AG10803 (cell line): ENCODE measurements at regions not wholly inside any gene's neighbourhood (a gene's known extent, or its start where the extent isn't known, plus 50 kb on each side); places are given as distances from the start of the nearest gene placed in this dataset.
"Not testable (repeated sequence)": the region's sequence is repeated elsewhere in the genome, so short reads cannot be mapped to it uniquely, and the experiment has no call there.

Experiments used
- DNase-seq: peaks from one replicate; pipeline ENCODE4 v3.0.0; 2010; ENCODE audit warnings: low read depth
- H3K4me3 ChIP-seq: 2 replicates; pipeline ENCODE4 v1.5.1; 2011; ENCODE audit warnings: mild to moderate bottlenecking, low read length, control low read depth
- TF ChIP-seq, protein P1 (sequence below): conservative IDR thresholded peaks from 2 replicates; pipeline ENCODE4 v1.5.1; 2011; ENCODE audit warnings: mild to moderate bottlenecking, low read length, control low read depth, inconsistent platforms

DNA sequence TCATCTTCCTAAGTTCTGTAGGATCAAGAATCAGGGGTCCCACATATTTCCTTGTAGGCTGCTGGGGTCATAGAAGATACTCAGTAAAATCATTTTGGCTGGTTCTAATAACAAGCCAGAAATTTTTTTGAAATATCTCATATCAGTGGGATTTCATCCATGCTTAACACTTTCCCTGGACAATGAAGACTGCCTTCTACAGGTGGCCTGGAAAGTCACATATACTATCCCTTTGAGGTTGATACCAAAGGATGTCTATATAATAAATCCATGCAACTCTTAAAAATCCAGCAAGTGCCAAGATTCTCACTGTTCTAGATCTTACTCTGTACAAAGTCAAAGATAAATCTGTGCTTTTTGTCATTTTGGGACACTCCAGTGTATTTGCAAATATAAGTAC, 225.8 kb upstream of the NEBL start:
- no peak for DNase-seq
- H3K4me3 ChIP-seq = no peak overlapping the region
- TF ChIP-seq, protein P1, sequence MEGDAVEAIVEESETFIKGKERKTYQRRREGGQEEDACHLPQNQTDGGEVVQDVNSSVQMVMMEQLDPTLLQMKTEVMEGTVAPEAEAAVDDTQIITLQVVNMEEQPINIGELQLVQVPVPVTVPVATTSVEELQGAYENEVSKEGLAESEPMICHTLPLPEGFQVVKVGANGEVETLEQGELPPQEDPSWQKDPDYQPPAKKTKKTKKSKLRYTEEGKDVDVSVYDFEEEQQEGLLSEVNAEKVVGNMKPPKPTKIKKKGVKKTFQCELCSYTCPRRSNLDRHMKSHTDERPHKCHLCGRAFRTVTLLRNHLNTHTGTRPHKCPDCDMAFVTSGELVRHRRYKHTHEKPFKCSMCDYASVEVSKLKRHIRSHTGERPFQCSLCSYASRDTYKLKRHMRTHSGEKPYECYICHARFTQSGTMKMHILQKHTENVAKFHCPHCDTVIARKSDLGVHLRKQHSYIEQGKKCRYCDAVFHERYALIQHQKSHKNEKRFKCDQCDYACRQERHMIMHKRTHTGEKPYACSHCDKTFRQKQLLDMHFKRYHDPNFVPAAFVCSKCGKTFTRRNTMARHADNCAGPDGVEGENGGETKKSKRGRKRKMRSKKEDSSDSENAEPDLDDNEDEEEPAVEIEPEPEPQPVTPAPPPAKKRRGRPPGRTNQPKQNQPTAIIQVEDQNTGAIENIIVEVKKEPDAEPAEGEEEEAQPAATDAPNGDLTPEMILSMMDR = no peak

DNA sequence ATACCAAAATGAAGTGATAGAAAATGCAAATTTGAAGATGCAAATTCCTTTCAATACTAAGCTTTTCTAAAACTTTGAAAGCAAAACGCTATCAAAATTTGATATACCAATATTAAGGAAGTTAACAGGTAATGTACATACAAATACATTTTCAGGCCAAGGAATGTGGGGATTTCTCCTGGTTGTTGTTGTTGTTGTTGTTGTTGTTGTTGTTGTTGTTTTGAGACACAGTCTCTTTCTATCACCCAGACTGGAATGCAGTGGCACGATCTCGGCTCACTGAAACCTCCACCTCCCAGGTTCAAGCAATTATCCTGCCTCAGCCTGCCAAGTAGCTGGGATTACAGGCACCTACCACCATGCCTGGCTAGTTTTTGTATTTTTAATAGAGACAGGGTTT, 224.7 kb upstream of the NEBL start:
- H3K4me3 ChIP-seq, DNase-seq: not testable (repeated sequence)

DNA sequence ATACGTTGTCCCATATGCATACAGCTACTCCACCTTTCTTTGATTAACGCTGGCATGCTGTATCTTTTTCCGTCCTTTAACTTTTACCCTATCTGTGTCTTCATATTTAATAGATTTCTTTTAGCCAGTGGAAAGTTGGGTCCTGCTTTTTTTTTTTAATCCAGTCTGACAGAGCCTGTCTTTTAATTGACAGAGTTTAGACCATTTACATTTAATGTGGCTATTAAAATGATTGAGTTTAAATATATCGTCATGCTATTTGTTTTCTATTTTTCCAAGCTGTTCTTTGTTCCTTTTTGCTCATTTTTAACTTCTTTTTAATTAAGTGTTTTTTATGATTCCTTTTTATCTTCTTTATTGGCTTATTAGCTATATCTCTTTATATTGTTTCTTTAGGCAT, 217.6 kb upstream of the NEBL start:
- no peak for DNase-seq
- no peak overlapping the region for H3K4me3 ChIP-seq

DNA sequence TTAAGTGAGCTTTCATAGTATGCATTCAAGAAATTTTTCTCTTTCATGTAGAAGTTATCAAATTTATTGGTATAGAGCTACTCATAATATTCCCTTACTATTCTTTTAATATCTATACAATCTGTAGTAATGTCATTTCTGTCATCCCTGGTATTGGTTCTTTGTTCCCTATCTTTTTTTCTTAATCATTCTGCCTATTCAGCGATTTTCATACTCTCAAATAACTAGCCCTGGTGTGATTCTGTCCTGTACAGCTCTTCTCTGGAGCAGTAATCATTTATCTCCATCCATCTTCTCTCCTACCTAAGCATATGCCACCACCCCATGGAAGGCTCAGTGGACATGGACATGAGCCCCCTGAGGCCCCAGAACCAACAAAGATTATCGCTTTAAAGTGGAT, 213.2 kb upstream of the NEBL start:
- TF ChIP-seq, protein P1 = no peak
- DNase-seq = no peak
- H3K4me3 ChIP-seq = no peak overlapping the region

More for the DNA sequence above, 217.6 kb upstream of the NEBL start:
- TF ChIP-seq, protein P1 = no peak

DNA sequence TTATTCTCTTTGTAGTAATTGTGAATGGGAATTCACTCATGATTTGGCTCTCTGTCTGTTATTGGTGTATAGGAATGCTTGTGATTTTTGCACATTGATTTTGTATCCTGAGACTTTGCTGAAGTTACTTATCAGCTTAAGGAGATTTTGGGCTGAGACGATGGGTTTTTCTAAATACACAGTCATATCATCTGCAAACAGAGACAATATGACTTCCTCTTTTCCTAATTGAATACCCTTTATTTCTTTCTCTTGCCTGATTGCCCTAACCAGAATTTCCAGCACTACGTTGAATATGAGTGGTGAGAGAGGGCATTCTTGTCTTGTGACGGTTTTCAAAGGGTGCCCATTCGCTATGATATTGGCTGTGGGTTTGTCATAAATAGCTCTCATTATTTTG, 209.8 kb upstream of the NEBL start:
- H3K4me3 ChIP-seq, DNase-seq: not testable (repeated sequence)

DNA sequence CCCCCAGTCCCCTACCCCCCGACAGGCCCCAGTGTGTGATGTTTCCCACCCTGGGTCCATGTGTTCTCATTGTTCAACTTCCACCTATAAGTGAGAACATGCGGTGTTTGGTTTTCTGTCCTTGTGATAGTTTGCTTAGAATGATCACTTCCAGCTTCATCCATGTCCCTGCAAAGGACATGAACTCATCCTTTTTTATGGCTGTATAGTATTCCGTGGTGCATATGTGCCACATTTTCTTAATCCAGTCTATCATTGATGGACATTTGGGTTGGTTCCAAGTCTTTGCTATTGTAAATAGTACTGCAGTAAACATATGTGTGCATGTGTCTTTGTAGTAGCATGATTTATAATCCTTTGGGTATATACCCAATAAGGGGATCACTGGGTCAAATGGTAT, 208.2 kb upstream of the NEBL start:
- not testable (repeated sequence) for H3K4me3 ChIP-seq, DNase-seq

DNA sequence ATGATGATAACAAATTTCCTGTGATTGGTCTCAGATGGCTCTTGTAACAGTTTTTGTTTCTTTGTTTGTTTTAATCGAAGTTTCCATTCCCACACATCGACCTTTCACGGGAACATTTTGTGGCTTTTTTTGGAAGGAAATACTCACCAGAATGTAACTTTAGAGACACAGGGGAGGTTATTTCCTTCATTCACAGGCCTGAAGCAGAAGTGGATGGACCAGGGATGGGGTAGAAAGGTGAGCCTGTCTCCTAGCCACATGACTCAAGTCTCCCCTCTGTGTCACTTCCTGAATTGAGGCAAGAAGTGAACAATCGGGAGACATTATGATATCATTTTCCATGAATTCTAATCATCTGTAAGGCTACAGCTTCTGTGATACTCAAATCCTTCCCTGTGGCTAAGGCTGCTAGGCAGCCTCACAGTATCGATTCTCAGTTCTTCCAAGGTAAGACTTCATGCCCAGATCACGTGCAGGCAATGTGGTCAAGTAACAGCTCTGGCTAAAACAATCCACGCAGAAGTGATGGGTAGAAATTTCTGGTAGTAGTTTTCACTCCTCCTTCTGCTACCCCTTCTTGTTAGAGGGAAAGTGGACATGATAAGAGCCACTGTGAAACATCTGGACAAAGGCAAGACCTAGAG, 203.9 kb upstream of the NEBL start:
- no peak for DNase-seq
- no peak overlapping the region for H3K4me3 ChIP-seq
- TF ChIP-seq, protein P1 = no peak

DNA sequence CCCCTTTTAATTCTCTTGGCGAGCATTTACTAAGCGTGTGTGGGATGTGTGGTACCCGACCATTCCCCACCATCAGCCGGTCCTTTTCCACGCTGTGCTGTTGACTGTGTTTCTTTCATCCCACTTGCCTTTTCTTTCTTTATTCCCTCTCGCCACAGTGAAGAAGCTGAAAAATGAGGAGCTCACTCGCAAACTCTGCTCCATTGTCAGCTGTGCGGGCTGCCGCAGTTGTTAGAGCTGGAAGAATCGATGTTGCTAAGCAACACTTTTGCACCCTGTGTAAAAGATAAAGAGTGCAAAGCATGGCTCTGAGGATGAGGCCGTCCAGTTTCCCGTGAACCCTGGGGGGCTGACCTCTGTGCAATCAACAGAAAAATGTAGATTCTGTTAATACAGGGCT, 203.1 kb upstream of the NEBL start:
- DNase-seq = no peak
- H3K4me3 ChIP-seq = no peak overlapping the region
- TF ChIP-seq, protein P1 = no peak
